ENCODE measurements at regions not wholly inside any gene's neighbourhood (a gene's known extent, or its start where the extent isn't known, plus 50 kb on each side); places are given as distances from the start of the nearest gene placed in this dataset.

DNA sequence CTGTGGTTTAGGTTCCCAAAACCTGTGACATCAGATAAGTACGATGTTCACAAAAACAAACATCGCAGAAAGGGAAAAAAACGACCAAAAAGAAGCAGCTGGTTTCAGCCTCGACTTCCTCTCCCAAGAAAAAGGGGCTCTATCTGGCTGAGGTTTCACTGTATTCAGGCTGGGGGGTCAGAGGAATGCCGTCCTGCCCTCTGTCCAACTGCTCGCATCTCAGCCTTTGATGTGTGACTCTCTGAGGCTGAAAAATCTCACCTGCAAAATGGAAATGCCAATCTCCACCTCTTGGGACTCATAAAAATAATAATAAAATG, 123.6 kb upstream of the PTPN1 start:
- TF ChIP-seq, protein P1, sequence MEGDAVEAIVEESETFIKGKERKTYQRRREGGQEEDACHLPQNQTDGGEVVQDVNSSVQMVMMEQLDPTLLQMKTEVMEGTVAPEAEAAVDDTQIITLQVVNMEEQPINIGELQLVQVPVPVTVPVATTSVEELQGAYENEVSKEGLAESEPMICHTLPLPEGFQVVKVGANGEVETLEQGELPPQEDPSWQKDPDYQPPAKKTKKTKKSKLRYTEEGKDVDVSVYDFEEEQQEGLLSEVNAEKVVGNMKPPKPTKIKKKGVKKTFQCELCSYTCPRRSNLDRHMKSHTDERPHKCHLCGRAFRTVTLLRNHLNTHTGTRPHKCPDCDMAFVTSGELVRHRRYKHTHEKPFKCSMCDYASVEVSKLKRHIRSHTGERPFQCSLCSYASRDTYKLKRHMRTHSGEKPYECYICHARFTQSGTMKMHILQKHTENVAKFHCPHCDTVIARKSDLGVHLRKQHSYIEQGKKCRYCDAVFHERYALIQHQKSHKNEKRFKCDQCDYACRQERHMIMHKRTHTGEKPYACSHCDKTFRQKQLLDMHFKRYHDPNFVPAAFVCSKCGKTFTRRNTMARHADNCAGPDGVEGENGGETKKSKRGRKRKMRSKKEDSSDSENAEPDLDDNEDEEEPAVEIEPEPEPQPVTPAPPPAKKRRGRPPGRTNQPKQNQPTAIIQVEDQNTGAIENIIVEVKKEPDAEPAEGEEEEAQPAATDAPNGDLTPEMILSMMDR (IDR thresholded peaks at IDR 0.05) = no peak
- TF ChIP-seq POLR2A (IDR thresholded peaks at IDR 0.05; ENCODE audit: low read depth) = no peak
- TF ChIP-seq EP300 (IDR thresholded peaks at IDR 0.05) = no peak

Data from esophagus muscularis mucosa (tissue), 4 donors.